Astrocyte (in vitro differentiated cells and primary cell): ENCODE measurements at regions not wholly inside any gene's neighbourhood (a gene's known extent, or its start where the extent isn't known, plus 50 kb on each side); places are given as distances from the start of the nearest gene placed in this dataset.

Source experiments
- CTCF ChIP-seq: IDR thresholded peaks from 2 replicates; pipeline ENCODE4 v1.5.1; 2011; ENCODE audit warnings: low read depth, mild to moderate bottlenecking, inconsistent platforms, low read length, moderate library complexity; ENCODE audit not compliant: insufficient read depth
- EZH2 ChIP-seq: IDR thresholded peaks from 2 replicates; pipeline ENCODE4 v1.6.1; 2012; ENCODE audit warnings: mild to moderate bottlenecking, low read length, inconsistent platforms; ENCODE audit not compliant: insufficient read depth

GRCh38 chr18:4843771-4844170 lies 353.3 kb downstream of the AKAIN1 start:
- TF ChIP-seq CTCF (no peak), EZH2 (no peak)
